ENCODE measurements at regions not wholly inside any gene's neighbourhood (a gene's known extent, or its start where the extent isn't known, plus 50 kb on each side); places are given as distances from the start of the nearest gene placed in this dataset.

- no peak for TF ChIP-seq CTCF (conservative IDR thresholded peaks at IDR 0.05; ENCODE audit: low read length)
- TF ChIP-seq EZH2phosphoT487 (IDR thresholded peaks at IDR 0.05; ENCODE audit: borderline replicate concordance): no peak
These were observed 54.4 kb upstream of the FAM89A start for GRCh38 chr1:231094421-231094820.

Data from Loucy (cell line).